ENCODE measurements at regions not wholly inside any gene's neighbourhood (a gene's known extent, or its start where the extent isn't known, plus 50 kb on each side); places are given as distances from the start of the nearest gene placed in this dataset.

DNA sequence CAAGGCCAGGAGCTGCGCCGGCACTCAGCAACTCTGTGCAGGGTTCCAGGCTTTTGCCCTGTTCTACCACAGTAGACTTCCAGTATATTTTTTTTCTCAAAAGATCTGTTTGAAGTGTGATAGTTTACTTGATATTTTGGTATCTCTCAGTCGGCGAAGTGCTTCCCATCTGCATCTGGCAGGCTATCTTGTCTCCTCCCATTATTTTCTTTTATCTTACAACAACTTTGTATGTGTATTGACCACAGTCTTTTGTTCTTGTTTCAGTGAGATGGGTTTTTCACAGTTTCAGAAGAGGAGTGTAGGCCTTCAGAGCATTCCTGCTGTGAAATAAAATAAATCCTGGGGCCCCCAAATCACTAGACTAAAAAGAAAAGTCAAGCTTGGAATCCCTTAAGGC, 292.9 kb downstream of the PTGER3 start:
- ChIA-PET POLR2A (no interaction called here), RAD21 (ENCODE audit: unreplicated experiment) (no interaction called here), SMC1A (ENCODE audit: uncharacterized antibody, unreplicated experiment) (no interaction called here), CTCF (no interaction called here)
- H3K36me3 ChIP-seq (ENCODE audit: control insufficient read depth in 2 of 2, insufficient read depth in 2 of 2, low read length in 1 of 2) = no peaks in the 10 kb centered on the region
- no TSS peak for BruUV-seq (replicated peaks)
- no peaks in the 10 kb centered on the region for H3K4me1 ChIP-seq (ENCODE audit: control insufficient read depth, insufficient read depth, low read length)
- intact Hi-C loops (cut with micrococcal nuclease; ENCODE audit: unreplicated experiment) = no loop called here
- no peaks in the 10 kb centered on the region for H3K79me2 ChIP-seq (ENCODE audit: control insufficient read depth, insufficient read depth, low read length)
- H3K9ac ChIP-seq (ENCODE audit: control insufficient read depth, insufficient read depth, low read length) = no peak overlapping the region
- H4K20me1 ChIP-seq (ENCODE audit: control insufficient read depth, insufficient read depth) = no peaks in the 10 kb centered on the region
- in situ Hi-C loops (cut with MboI) = no loop called here
- no peak for FAIRE-seq
- DNase-seq (ENCODE audit: low read depth, low spot score) = no peak
- no peak overlapping the region for H2AFZ ChIP-seq (ENCODE audit: control insufficient read depth, low read depth, low read length)
- WGBS (ENCODE audit: insufficient coverage, insufficient replicate concordance, low lambda C conversion rate, missing lambda C conversion rate) = 54% methylated on average over 4 of the region's 4 CpGs
- H3K4me3 ChIP-seq = no peak overlapping the region
- no peak overlapping the region for H3K4me2 ChIP-seq (ENCODE audit: control insufficient read depth, insufficient read depth)
- H3K27me3 ChIP-seq (replicated peaks in 1 of 2; ENCODE audit: control insufficient read depth in 2 of 2, insufficient read depth in 2 of 2, low read length in 1 of 2) = no peaks in the 10 kb centered on the region
- H3K9me3 ChIP-seq (replicated peaks; ENCODE audit: control insufficient read depth, insufficient read depth, low read length) = no peaks in the 10 kb centered on the region
- H3K27ac ChIP-seq (ENCODE audit: control insufficient read depth, insufficient read depth) = no peak overlapping the region
- no peak for ATAC-seq
- no peak for TF ChIP-seq SPI1 (IDR thresholded peaks at IDR 0.05; ENCODE audit: borderline replicate concordance, insufficient read depth, low read depth, low read length)
- no peak for TF ChIP-seq ATF7 (IDR thresholded peaks at IDR 0.05; ENCODE audit: low read depth)
- no peak for TF ChIP-seq DPF2 (IDR thresholded peaks at IDR 0.05)
- TF ChIP-seq RBBP5 (conservative IDR thresholded peaks at IDR 0.05) = no peak
- no peak for TF ChIP-seq BMI1 (IDR thresholded peaks at IDR 0.05; ENCODE audit: borderline replicate concordance)
- no peak for TF ChIP-seq BHLHE40 (IDR thresholded peaks at IDR 0.05; ENCODE audit: borderline replicate concordance in 1 of 2, low read depth in 2 of 2, low read length in 1 of 2)
- no peak for TF ChIP-seq SMAD1 (IDR thresholded peaks at IDR 0.05; ENCODE audit: low read depth, partially characterized antibody)
- TF ChIP-seq, protein P1, sequence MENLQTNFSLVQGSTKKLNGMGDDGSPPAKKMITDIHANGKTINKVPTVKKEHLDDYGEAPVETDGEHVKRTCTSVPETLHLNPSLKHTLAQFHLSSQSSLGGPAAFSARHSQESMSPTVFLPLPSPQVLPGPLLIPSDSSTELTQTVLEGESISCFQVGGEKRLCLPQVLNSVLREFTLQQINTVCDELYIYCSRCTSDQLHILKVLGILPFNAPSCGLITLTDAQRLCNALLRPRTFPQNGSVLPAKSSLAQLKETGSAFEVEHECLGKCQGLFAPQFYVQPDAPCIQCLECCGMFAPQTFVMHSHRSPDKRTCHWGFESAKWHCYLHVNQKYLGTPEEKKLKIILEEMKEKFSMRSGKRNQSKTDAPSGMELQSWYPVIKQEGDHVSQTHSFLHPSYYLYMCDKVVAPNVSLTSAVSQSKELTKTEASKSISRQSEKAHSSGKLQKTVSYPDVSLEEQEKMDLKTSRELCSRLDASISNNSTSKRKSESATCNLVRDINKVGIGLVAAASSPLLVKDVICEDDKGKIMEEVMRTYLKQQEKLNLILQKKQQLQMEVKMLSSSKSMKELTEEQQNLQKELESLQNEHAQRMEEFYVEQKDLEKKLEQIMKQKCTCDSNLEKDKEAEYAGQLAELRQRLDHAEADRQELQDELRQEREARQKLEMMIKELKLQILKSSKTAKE (IDR thresholded peaks at IDR 0.05; ENCODE audit: low read depth, poor library complexity, severe bottlenecking) = no peak
- no peak for TF ChIP-seq RFX5 (IDR thresholded peaks at IDR 0.05; ENCODE audit: low read depth, low read length)
- TF ChIP-seq NBN (IDR thresholded peaks at IDR 0.05) = no peak
- TF ChIP-seq CREB1 (IDR thresholded peaks at IDR 0.05; ENCODE audit: low read depth) = no peak
- no peak for TF ChIP-seq NR2C1 (IDR thresholded peaks at IDR 0.05)
- TF ChIP-seq, protein P2, sequence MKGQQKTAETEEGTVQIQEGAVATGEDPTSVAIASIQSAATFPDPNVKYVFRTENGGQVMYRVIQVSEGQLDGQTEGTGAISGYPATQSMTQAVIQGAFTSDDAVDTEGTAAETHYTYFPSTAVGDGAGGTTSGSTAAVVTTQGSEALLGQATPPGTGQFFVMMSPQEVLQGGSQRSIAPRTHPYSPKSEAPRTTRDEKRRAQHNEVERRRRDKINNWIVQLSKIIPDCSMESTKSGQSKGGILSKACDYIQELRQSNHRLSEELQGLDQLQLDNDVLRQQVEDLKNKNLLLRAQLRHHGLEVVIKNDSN (IDR thresholded peaks at IDR 0.05; ENCODE audit: borderline replicate concordance, extremely low read length, insufficient read depth, low read depth, low read length) = no peak
- TF ChIP-seq, protein P3, sequence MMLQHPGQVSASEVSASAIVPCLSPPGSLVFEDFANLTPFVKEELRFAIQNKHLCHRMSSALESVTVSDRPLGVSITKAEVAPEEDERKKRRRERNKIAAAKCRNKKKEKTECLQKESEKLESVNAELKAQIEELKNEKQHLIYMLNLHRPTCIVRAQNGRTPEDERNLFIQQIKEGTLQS (IDR thresholded peaks at IDR 0.05; ENCODE audit: borderline replicate concordance, extremely low read depth, low read depth, low read length) = no peak
- TF ChIP-seq STAT1 (conservative IDR thresholded peaks at IDR 0.05) = no peak
- TF ChIP-seq MTA2 (IDR thresholded peaks at IDR 0.05; ENCODE audit: low read depth) = no peak

All from GM12878 (cell line).